ENCODE measurements at regions not wholly inside any gene's neighbourhood (a gene's known extent, or its start where the extent isn't known, plus 50 kb on each side); places are given as distances from the start of the nearest gene placed in this dataset.

- in situ Hi-C loops (cut with HindIII; ENCODE audit: extremely low pct_ligation_motif_present, low pct_unique_long_range_greater_than_20kb) (no loop called here), intact Hi-C loops (cut with micrococcal nuclease; ENCODE audit: unreplicated experiment) (no loop called here)
- no peaks in the 10 kb centered on the region for H4K20me1 ChIP-seq (ENCODE audit: insufficient read depth, low read length)
- FAIRE-seq = no peak
- H2AFZ ChIP-seq (ENCODE audit: low read length) = no peak overlapping the region
- DNase-seq (ENCODE audit: low spot score) = no peak
- CTCF ChIA-PET (ENCODE audit: low intra/inter-chr PET ratio, low total read pairs) = no interaction called here
- peaks cover 0 to 15% of the 10 kb centered on the region in 2 experiments; a peak in 2 of 5 replicates for H3K27me3 ChIP-seq (ENCODE audit: control insufficient read depth in 1 of 2, insufficient read depth in 2 of 2, low read length in 2 of 2)
- no peaks in the 10 kb centered on the region for H3K79me2 ChIP-seq (ENCODE audit: insufficient read depth, low read length)
- WGBS (ENCODE audit: low lambda C conversion rate) = 2% methylated on average over 3 of the region's 3 CpGs
- no peaks in the 10 kb centered on the region for H3K9me3 ChIP-seq (ENCODE audit: low read length)
- no TSS peak for BruUV-seq (replicated peaks)
- ATAC-seq = no peak
- POLR2A ChIA-PET = no interaction called here
- H3K27ac ChIP-seq (ENCODE audit: extremely low read length, insufficient read depth, low read length) = no peak overlapping the region
- H3K36me3 ChIP-seq (replicated peaks in 1 of 2; ENCODE audit: control insufficient read depth in 1 of 2, insufficient read depth in 2 of 2, low read length in 2 of 2) = no peaks in the 10 kb centered on the region
- H3K4me1 ChIP-seq (ENCODE audit: insufficient read depth, low read length) = peaks cover 7% of the 10 kb centered on the region
- H3K9ac ChIP-seq (ENCODE audit: insufficient read depth, low read depth, low read length) = no peak overlapping the region
- H3K4me3 ChIP-seq (replicated peaks in 1 of 3; ENCODE audit: insufficient read depth in 1 of 3, low read depth in 2 of 3, low read length in 3 of 3) = no peak overlapping the region
- no peak overlapping the region for H3K4me2 ChIP-seq (ENCODE audit: low read depth, low read length)
- TF ChIP-seq RFXANK (CRISPR knock-in tag; IDR thresholded peaks at IDR 0.05) (no peak), ZNF580 (CRISPR knock-in tag; IDR thresholded peaks at IDR 0.05; ENCODE audit: borderline replicate concordance, low read depth) (no peak), HNF4A (CRISPR knock-in tag; IDR thresholded peaks at IDR 0.05) (no peak), ZNF496 (CRISPR knock-in tag; IDR thresholded peaks at IDR 0.05; ENCODE audit: insufficient replicate concordance) (no peak), RFX1 (IDR thresholded peaks at IDR 0.05) (no peak), NONO (IDR thresholded peaks at IDR 0.05) (no peak), NONO (CRISPR knock-in tag; conservative IDR thresholded peaks at IDR 0.05) (no peak), KLF16 (CRISPR knock-in tag; IDR thresholded peaks at IDR 0.05) (no peak), ZNF142 (CRISPR knock-in tag; IDR thresholded peaks at IDR 0.05) (no peak), ZNF766 (CRISPR knock-in tag; IDR thresholded peaks at IDR 0.05; ENCODE audit: borderline replicate concordance) (no peak), MTERF4 (CRISPR knock-in tag; IDR thresholded peaks at IDR 0.05) (no peak), ZNF329 (CRISPR knock-in tag; IDR thresholded peaks at IDR 0.05; ENCODE audit: low read depth) (no peak), ZSCAN25 (CRISPR knock-in tag; IDR thresholded peaks at IDR 0.05) (no peak), ZNF709 (CRISPR knock-in tag; IDR thresholded peaks at IDR 0.05) (no peak), ZNF326 (CRISPR knock-in tag; IDR thresholded peaks at IDR 0.05; ENCODE audit: borderline replicate concordance) (no peak), HES4 (CRISPR knock-in tag; IDR thresholded peaks at IDR 0.05; ENCODE audit: borderline replicate concordance) (no peak), ZNF777 (CRISPR knock-in tag; IDR thresholded peaks at IDR 0.05) (no peak), ZNF367 (CRISPR knock-in tag; IDR thresholded peaks at IDR 0.05; ENCODE audit: borderline replicate concordance) (no peak), MED1 (CRISPR knock-in tag; IDR thresholded peaks at IDR 0.05) (no peak), MXD4 (CRISPR knock-in tag; IDR thresholded peaks at IDR 0.05) (no peak)
Measured at GRCh38 chr6:105598264-105598663, 195.4 kb upstream of the PREP start.
